GM18861 (cell line): ENCODE measurements at regions not wholly inside any gene's neighbourhood (a gene's known extent, or its start where the extent isn't known, plus 50 kb on each side); places are given as distances from the start of the nearest gene placed in this dataset.

Experiments
- ATAC-seq: cut with Tn5 transposase; IDR thresholded peaks from one replicate; pipeline ENCODE4 v1.9.1; 2021; ENCODE audit not compliant: unreplicated experiment

DNA sequence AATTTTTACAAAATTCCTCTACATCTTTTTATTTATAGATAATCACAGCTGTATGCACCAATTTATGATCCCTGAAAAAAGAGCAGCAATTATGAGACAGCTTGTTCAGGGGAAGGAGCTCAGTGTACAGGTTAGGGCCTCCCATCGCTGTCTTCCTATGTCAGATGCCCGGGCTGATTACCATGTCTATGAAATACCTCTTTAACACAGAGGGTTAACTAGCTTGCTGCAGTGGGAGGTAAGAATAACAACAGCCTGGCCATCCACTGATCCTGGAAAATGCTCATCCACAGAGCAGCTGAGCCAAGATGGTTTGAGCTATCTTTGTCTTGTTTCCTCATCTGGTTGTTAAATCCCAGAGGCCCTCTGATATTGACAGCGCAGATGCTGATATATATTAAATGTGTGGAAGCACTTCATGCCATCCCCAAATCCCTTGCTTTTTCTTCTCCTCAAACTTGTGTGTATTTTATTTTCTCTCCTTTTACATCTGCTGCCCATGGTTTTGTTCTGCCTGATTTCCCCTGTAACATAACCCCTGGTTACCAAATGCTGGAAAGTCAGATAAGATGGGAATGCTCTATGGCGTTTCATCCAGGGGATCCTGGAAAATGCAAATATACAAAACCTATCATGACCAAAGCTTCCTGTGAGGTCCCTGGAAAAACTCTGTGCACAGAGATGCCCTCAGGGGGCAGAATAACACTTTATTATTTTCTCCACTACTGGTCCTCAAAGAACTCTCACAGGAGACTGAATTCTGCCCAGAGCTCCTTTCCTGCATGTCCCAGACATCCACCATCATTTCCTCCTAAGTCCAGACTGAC is 85.8 kb upstream of the PUDP start:
- ATAC-seq = no peak

DNA sequence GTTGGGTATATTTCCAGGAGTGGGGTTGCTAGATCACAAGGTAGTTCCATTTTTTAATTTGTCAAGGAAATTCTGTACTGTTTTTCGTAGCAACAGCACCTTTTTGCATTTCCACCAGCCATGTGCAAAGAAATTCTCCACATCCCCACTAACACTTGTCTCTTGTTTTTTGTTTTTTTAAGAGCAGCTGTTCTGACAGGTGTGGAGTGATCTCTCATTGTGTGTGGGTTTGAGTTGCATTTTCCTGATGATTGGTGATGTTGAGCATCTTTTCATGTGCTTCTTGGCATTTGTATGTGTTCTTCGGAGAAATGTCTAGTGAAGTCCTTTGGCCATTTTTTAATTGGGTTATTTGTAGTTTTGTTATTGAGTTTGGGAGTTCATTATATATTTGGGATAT is 80.3 kb upstream of the PUDP start:
- no peak for ATAC-seq

DNA sequence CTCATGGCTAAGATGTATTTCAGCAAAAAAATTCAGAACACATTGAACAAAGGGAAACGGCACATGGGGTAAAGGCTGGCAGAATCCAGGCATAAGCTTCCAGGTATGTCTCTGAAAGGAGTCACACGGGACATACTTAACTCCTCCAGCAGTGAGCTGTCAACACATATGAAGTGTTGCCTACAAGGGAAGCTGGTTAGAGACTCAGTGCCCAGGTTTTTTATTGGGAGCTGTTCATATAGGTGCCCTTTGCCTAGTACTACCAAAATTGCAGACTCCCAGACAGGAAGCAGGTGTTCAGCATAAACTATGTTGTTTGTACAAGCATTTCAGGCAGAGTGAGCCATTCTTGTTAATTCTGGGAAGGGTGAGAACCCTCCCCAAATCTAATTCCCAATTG is 77.4 kb upstream of the PUDP start:
- no peak for ATAC-seq

DNA sequence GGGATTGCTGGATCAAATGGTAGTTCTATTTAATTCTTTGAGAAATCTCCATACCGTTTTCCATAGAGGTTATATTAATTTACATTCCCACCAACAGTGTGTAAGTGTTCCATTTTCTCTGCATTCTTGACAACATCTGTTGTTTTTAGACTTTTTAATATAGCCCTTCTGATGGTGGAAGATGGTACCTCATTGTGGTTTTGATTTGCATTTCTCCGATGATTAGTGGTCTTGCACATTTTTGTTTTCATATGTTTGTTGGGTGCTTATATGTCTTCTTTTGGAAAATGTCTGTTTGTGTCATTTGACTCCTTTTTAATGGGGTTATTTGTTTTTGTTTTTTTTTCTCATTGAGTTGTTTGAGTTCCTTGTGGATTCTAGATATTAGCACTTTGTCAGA is 75.3 kb upstream of the PUDP start:
- ATAC-seq = peak; percentile 40

DNA sequence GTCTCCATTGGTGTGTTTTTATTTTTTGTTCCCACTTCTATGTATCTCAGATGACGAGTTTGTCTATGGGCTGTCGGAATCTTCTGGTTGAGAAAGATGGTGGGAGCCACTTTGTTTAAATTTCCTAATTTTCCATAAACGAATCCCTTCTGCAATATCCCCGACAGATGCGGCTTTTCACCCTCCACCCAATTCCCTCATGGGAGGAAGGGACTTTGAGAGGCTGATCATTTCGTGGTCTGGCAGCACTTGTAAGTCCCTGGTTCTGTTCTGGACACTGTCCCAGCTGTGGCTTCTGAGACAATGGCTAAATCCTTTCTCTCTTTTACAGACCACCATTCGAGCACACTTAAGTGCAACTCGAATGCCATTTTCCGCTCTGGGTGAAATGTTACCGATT is 72.2 kb upstream of the PUDP start:
- ATAC-seq = no peak

DNA sequence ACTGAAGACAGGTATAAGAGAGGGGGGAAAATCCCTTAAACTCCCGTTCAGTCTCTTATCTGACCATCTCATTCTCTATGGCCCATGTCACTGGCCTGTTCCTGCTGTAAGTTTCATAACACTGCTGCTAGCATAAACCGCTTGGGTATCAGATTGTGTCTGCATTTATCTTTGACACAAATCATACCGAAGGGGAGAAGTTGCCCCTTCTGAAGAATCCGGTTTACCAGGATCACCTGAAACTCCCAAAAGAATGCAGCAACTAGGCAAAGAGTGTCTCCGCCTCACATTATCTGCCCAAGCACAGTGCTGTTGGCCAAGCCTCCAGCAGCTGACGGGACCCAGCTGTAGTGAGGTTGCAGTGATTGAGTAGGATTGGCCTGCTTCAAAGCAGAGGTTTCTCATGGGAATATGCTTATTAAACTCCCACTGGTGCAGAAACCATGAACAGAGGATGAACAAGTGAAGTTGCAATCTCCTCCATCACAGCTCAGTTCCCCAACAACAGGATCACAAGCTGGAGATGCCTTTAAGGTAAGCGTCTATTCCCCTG is 71.3 kb upstream of the PUDP start:
- peak; percentile 39 for ATAC-seq

DNA sequence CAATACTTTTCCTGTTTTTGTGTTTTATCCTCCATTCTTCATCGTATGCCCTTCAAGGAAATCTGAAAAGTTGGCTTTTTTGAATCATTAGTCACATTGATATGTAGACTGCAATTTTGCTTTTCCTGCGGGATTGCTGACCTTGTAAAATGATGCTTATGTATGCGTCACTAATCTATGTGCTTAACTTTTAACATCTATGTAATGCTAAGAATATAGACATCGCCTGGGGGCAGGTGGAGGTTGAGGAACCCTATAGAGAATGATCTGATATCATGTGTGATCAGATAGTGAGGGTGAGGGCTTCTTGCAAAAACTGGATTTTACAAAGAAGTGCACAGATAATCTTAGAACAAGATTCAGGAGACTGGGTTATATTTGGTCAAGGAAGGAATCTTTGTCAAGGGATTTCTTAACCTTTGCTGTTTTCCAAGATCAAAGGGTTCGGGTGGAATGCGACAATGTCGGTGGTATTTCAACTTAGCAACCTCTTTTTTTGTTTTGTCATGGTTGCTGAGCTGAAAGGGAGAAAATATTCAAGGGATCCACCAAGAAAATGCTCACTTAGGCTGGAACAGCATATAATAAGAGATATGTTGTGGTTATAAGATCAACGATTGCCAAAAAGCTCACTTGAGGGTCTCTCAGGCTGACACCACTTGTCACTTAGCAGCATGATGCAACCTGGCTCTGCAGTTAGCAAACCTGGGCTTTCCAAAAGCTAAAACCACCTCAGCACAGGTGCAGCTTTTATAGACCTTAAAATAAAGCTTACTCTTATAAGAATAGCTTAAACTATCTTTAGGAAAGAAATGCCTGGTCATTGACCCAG is 70.6 kb upstream of the PUDP start:
- ATAC-seq = peak; percentile 6

DNA sequence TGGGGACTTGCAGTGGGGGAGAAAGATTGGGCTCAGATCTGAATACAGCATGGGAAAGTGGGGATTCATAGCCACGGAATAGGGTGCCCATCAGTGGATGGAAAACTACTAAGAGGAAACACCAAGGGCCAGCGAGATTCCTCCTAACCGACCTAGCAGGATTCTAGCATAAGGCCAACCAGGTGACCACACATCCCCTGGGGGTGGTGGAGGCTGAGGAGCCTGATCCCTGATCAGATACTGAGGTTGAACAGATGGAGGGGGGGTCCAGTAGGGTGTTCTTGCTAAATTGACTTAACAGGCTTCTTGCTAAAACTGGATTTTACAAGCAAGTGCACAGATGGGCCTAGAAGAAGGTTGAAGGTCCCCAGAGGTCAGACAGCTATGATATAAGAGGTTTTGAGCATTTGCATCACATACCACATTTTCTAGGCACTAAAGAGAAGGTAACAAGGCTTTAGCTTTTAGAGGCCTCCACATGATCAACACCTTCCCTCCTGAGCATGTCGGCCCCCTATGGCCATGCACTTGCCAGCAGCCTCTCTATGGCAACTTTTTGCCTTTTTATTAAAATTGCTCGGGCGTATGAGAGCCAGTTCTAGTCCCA is 69.1 kb upstream of the PUDP start:
- ATAC-seq = no peak

DNA sequence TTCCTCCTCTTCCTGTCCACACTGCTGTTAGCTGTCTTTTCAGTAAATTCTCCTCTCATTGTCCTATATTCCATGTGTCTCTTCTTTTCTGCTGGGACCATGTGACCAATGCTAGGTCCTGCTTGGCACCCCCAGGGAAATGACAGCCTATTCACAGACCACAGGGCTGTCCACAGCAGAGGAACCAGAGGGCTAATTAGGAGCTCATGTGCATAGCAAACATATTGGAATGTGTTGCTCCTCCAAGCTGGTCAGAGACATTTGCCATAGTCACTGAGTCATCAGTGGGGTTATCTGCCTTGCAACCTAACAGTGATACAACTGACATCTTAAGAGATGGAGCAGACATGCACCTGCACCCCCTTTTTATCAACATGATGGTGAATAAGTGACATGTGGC is 67.9 kb upstream of the PUDP start:
- no peak for ATAC-seq

DNA sequence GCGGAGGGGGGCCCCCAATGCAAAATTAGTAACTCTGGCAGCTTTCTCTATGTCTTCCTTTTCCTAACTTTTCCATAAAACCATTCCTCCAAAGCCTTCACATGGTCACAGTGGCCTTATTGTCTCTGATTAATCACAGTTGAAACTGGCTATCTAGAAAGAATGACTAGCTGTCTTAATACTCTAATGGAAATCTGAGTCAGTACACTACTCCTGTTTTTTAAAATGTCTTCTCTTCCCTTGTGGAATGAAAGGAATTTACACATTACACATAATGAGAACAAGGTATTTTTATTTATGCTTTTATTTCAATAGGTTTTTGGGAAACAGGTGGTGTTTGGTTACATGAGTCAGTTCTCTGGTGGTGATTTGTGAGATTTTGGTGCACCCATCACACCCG is 66.3 kb upstream of the PUDP start:
- ATAC-seq = no peak

DNA sequence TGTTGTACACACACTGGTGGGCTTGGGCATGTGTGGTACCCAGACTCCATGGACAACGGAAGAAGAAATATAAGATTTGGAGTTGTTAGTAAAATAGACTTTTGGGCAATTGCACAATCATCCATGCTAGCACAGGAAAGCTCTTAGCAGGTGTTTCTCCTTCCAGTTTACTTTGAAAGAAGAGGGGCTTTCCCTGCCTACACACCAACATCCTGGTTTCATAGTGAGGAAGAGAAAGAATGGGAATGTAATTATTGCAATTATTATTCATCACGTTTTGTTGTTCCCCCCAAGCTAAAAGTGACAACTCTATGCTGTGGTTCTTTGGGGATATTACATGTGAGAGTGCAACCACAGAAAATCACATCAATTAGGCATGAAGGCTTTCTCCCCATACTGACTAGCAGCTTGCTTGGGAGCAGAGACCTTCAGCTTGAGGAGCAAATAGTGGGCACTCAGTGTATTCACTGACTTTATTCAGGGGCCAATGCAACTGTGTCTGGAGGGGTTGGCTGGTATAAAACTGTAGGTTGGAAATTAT is 57.2 kb upstream of the PUDP start:
- ATAC-seq = no peak

DNA sequence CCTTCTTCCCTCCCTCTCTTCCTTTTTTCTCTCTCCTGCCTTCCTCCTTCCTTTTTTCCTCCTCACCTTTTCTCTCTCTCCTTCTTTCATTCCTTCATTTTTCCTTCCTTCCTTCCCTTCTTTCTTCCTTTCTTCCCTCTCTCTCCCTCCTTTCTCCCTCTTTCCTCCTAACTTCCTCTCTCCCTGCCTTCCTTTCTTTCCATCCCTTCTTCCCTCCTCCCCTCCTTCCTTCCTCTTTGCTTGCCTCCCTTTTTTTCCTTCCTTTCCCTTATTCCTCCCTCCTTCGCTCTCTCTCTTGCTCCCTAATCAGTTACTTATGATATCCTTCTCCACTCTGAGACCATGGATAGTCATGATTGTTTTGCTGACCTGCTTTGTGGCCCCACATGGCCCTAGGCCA is 56.7 kb upstream of the PUDP start:
- ATAC-seq = no peak

DNA sequence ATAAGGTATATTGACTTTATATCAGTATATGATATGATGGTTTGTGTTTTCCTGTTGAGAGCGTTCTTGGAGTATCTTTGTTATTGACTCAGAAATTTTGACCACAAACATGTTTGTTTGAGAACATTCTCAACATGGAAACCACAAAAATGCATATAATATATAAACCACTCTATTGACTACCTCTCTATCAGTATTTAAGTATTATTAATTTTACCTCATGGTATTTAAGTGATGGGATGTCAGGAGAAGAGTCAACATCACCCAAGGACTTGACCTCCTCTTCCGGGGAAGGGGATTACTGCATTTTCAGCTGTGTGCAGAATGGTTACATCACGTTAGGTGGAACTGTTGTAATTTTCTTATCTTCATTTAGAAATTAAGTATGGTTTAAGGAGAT is 54.3 kb upstream of the PUDP start:
- ATAC-seq = no peak

DNA sequence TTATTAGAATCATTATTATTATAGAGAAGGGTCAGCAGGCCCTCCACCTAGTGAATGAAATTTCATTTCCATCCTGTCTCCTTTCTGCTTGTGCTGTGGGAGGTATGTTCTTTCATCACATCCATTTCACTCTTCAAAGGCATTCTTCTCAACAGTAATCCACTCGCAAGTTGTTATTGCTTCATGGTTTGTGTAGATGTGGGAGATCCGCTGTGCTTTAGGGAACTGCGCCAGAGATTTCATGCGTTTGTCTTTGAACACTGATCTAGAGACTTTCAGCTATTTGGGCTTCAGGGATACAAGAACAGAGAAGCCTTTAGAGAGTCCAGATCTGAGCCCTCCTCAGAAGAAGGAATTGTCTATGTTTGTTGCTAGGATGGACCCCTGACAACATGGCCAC is 53.5 kb upstream of the PUDP start:
- no peak for ATAC-seq

DNA sequence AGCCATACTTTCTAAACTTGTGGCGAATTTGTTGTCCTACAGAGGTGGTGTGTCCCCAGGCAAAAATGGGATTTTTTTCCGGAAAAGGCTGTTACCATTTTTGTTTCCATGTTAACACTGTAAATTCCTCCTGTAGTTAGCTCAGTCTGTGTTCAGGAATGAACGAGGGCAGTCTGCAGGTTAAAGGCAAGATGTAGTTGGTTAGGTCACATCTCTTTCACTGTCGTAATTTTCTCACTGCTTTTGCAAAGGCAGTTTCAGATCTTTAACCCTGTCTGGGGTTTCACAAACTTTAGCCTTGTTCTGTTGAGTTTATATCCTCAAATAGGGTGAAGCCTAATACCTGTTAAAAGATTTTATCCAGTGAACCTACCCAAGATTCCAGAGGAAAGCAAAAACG is 50.5 kb upstream of the PUDP start:
- no peak for ATAC-seq
